Renal cortical epithelial cell (primary cell): ENCODE measurements at regions not wholly inside any gene's neighbourhood (a gene's known extent, or its start where the extent isn't known, plus 50 kb on each side); places are given as distances from the start of the nearest gene placed in this dataset.

Experiments
- DNase-seq: peaks from one replicate; pipeline ENCODE4 v3.0.0-alpha.2; 2011; ENCODE audit warnings: low read depth

DNA sequence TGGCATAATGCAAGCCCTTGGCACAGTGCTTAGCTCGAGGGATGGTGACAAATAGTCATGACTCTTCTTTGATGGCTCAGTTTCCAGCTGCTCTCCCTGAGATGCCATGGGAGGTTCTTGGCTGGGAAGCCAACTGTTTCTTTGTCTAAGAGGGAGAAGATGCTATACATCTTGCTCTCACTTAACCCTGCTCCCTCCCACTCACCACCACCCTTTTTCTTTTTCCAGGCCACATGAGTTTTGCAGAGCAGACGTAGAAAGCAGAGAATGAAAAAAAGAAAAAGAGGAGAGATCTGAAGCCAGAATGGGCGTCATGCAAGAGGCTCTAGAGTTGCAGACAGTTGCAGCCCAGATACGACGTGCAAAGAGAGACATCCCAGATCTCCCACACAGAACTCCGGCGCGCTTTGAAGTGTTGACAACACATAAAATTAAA lies 160.5 kb downstream of the FGF18 start:
- DNase-seq: no peak

DNA sequence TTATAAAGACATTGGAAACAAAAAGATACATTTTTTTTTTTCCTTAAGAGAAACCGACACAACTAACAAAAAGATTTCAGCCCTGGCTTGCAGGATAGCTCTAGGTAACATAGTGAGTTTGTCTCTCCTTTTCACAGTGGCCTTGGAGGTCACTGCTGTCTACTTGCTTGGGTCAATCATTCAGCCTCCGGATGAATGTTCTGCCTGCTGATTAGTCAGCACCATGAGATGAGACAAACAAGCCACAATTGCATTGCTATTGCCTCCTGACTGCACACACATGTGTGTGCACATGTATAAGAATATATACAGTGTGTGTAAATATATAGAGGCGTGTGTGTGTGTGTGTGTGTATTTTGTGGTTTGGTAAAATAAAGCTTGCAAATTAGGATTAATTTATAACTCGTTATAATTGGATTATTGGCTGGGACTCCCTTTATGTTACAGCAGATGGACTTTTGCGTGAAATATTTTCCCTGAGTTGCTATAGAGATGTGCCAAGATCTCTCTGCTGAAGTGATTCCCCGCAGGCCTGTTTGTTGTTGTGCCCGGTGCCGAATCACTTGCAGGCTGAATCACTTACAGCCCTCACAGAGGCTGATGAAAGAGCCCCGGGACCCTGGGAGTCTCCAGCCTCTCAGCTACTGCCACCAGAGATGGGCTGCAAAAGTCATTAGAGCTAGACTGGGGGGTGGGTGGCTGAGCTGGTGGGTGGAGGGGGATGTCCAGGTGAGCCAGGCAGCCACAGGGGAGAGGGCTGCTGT lies 161.2 kb downstream of the FGF18 start:
- peak; percentile 51 for DNase-seq

DNA sequence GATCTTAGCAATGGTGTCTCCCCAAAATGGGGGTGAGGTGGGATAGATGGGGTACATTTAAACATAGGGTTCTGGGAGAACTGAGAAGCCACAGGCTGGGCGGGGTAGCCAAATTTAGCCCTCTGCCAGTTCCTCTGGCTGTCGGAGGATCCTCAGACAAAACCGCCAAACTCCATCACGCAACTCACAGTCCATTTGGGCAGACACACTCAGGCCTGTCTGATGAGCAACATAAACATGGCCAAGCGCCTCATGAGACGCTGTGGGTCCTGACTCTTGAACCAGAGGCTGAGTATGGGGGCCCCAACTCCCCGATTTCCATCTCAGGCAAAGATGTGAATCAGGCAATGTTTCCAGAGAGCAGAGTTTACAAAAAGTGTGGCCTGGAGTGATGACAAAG lies 162.3 kb downstream of the FGF18 start:
- DNase-seq: no peak

DNA sequence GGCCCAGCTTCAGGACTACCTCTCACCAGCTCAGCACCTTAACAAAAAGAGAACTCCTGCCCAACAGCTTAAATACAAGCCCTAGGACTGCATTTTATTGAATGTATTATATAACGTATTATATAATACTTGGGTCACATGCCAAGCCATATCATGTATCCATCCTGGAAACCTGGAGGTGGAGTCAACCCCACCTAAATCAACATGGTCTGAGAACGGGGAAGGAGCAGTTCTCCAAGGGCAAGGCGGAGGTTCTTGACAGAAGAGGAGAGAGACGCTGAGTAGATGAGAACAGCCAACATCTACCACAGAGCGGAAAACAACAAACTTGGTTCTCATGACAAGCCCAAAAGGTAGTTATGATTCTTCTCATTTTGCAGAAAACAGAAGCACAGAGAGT lies 163.4 kb downstream of the FGF18 start:
- DNase-seq: no peak

DNA sequence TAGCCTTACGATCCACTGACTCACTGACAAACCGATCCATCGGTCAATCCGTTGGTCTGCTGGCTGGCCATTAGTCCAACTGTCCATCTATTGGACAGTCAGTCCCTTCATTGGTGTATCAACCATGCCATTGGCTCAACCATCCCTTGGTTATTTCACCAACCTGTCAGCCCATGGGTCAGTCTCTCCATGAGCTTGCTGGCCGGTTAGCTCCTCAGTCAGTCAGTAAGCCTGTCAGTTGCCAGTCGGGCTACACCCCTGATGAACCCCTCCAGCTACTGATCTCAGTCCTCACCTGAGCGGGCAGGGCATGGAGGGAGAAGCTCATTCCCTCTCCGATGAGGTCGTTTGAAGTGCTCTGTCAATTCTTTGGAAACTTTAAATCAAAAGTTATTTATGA lies 166.5 kb downstream of the FGF18 start:
- no peak for DNase-seq

DNA sequence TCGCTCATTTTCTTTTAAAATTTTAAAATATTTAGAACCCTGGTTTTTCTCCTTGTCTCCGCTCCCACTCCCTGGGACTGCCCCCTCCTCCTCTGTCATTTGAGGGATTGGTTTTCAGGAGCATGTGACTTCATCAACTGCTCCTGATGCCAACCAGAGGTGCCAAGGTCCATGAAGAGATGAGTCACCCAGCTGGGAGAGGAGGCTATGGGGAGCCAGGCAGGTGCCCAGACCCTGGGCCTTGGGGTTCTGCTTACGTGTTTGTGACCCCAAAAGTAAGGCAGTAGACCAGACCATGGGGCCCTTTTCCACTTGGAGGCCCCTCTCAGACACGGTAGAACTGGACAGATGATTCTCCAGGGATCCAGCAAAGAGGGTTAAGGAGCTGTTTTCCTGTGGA lies 167.0 kb downstream of the FGF18 start:
- DNase-seq: no peak

DNA sequence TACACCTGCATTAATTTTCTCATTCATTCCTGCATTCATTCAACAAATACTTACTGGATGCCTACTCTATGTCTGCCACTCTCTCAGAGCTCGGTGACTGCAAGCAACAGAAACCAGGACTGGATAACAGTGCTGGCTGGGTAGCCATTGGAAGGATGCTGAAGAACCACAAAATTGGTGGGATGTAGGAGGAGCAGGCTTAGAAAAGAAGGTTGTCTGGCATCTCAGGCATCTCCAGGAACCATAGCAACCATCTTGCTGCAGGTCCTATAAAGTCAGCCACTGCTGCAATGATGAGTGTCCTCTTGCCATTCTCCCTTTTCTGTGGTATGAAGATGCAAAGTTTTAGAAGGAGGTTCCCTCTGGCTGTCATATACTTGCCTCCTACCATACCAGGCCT lies 168.6 kb downstream of the FGF18 start:
- DNase-seq: no peak

DNA sequence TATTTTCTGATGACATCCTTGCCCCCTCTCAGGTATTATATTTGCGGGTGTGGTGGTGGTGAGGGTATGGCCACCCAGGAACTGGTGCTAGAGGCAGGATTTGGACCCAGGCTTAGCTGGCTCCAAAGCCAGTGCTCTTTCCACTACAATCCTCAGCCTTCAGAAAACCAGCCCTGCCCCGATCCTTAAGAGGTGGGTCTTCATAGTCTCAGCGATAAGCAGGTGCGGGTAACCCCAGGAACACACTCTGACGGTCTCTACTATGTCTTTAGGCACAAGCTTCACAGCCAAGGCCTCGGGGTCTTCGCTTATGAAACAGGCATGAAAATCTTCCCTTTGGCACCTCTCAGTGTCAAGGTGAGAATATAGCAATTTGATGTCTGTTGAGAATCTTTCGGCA lies 169.3 kb downstream of the FGF18 start:
- DNase-seq: no peak

DNA sequence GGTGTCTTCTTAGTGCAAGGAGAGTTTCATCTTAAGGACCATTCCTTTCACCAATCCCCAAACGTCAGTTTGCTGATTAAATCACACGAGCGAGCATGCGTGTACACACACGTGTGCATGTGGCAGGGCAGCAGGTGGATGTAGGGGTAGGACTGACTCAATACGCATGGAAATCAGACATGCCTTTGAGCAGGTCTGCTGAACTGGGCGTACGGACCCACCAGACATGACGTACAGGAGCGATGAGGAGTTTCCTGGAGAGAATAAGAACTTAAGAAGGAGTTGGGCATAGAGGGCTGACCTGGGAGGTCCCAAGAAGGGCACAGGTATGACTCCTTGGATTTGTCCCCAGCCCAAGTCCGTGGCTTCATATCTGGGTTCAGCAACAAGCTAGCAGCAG lies 170.0 kb downstream of the FGF18 start:
- no peak for DNase-seq

DNA sequence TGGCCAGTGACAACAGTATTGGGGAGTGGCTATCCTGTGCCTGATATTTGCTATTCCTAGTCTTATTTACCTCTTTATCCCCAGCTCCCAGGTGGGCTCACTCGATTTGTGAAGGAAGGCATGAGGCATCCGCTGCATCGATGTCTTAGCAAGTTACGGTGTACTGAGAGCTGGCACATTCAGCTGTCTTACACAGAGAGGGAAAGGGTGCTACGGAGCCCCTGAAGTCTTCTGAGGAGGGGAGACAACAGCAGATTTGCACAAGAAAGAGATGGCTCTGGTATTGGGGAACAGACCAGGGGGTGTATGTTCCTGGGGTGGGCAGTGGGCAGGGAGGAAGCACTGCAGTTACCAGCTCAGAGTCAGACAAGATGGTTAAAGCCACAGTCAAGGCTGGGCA lies 172.6 kb downstream of the FGF18 start:
- DNase-seq: no peak

DNA sequence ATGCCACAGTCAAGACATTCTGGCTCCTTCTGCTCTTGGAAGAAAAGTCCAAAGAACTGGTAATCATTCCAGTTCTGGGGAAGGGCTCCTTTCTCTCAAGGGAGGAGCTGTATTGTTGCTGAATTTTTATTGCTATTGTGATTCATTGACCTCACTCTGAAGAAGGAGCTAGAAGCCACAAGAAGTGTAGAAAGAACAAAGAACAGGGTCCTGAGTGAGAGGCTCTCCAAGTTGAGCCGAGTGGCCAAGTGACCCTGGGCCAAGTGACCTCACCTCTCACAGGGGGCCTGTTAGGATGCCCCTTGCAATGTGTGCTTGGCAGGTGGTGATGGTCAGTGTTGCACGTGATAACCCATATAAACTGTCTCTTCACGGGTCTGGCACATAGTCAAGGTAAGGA lies 173.3 kb downstream of the FGF18 start:
- DNase-seq: no peak

DNA sequence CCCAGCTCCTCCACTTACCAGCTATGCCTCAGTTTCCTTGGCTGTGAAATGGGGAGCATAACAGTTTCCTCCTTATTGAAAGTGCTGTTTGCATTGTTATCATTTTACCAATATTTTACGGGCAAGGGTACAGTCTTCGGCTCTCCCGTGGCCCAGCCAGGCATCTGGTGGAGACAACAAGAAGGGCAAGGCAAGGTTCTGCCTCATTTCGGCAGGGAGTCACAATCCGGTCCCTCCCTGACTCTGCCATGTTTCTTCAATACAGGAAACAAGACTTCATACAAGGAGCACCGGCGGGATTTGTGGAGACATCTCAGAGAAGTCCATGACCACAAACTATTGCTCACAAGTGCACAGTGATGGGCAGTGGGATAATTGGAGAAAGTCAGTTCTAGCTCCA lies 174.0 kb downstream of the FGF18 start:
- no peak for DNase-seq

DNA sequence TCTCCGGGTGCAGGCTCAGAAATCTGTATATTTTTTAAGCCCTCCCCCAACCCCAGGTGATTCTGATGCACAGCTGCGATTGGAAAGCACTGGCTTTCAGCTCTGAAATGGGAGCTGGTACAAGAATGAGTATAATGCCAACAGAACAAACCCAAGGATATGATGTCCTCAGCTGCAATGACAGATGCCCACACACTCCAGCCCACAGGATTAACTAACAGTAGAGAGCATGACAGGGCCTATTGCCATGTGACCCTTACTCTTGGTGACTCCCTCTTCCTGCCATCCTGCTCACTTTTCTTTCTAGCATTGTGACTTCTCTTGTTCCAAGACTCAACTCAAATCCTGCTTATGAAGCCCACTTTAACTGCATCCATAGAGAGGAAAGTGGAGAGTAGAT lies 174.5 kb downstream of the FGF18 start:
- DNase-seq: no peak

DNA sequence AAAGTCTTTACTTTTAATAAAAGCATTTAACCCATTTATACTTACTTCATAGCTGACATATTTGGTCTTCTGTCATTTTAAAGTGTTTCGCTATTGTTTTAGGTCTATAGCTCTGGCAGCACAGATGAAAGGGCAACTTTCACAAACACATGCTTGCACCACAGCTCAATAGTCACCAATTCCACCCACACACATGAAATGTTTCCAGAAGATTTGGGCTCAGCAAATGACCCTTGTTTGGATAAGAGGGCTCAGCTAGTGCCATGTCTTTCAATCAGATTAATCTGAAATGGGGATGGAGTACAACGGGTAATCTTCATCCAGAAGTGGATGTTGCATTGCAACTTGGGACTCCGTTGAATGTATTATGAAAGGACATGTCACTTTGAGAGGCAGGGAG lies 176.0 kb downstream of the FGF18 start:
- no peak for DNase-seq

DNA sequence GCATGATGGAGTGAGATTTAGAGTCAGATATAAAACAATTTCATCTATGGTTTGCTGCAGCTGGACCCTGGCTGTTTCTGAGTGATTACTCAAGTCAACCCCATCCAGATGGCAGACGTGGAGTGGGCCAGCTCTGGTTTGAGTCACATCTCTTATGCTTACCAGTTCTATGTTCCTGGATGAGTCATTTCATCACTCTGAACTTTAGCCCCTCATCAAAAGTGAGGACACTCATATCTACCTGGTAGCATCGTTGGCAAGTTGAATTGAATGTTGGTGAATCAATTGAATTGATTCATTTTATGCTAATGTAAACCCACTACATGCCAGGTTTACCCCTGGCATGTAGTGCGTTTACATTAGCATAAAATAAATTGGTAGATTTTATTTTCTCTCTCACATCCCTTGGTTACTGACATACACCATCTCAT lies 176.4 kb downstream of the FGF18 start:
- DNase-seq: peak; percentile 12

DNA sequence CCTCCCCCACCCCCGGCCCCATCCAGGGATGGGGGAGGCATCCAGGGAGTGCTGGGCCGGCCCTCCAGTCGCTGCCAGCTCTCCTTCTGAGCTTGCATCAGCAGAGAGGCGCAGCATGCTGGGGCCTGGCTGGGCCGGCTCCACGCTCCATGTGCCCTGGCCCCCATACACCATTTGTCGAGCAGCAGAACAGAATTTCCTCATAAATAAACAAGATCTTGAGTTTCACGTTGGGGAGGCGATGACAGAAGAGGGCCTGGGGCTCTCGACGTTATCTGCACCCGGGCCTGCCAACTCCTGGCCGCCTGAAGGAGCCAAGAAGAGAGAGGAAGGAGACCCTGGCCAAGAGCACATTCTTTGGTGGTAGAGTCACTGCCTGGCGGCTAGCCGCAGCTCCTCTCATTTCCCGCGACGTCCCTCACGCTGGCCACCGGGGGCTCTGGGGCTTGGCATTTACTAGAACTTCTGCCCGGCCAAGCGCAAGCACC lies 177.0 kb downstream of the FGF18 start:
- DNase-seq: no peak

DNA sequence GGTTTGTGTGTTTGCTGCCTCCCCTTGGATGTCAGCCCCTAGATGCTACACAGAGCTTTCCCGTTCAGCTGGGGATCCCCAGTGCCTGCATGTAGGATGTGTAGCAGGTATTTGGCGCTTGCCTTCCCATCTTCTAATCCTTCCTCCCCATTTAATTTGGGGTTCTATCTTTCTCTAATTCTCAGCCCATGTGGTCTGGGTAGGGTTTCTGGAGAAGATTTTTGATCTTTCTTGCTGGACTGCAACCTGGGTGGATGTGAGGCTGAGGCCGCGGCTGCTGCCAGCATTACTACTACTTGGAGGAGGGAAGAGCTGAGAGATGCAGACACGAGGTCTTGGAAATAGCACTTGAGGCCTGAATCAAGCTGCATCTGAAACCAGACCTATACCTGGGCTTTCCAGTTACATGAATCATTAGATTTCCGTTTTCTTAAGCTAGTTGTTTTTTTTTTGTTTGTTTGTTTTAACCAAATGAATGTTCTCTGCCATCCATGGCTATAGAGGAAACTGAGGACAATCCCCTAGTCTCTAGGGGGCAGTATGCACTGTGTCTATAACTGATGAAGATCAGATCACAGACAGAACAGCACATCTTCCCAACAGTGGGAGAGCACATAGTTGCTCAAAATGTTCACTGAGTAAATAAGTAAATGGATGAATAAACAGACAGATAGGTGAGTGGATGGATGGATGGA lies 178.6 kb downstream of the FGF18 start:
- no peak for DNase-seq

DNA sequence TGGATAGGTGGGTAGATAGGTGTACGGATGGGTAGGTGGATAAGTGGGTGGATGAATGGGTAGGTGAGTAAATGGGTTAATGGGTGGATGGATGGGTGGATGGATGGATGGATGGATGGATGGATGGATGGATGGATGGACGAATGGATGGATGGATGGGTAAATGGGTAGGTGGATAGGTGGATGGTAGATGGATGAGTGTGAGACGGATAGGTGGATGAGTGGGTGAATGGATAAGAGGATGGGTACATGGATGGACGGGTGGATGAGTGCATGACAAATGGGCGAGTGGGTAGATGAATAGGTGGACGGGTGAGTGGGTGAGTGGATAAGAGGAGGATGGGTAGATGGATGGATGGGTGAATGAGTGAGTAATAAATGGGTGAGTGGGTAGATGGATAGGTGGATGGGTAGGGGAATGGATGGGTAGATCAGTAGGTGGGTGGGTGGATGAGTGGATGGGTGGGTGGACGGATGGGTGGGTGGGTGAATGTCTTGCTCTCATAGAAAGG lies 179.2 kb downstream of the FGF18 start:
- no peak for DNase-seq

DNA sequence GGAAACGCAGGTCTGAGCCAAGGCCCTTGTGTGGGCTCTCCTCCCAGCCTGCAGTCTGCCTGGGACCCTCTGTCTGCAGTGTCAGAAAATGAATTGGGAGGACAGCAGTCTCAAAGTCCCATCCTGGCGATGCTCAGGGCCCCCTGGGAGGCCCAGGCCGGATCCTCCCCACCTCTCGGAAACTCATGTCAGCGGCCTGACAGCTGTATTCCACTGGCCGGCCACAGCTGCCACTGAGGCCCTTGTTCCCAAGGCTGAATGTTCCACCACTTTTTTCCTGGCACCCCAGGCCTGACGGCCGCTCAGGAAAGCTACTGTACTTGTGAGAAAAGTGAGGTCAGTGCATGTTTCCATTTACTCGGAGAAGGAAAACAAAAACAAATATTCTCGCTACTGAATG lies 180.0 kb downstream of the FGF18 start:
- no peak for DNase-seq

DNA sequence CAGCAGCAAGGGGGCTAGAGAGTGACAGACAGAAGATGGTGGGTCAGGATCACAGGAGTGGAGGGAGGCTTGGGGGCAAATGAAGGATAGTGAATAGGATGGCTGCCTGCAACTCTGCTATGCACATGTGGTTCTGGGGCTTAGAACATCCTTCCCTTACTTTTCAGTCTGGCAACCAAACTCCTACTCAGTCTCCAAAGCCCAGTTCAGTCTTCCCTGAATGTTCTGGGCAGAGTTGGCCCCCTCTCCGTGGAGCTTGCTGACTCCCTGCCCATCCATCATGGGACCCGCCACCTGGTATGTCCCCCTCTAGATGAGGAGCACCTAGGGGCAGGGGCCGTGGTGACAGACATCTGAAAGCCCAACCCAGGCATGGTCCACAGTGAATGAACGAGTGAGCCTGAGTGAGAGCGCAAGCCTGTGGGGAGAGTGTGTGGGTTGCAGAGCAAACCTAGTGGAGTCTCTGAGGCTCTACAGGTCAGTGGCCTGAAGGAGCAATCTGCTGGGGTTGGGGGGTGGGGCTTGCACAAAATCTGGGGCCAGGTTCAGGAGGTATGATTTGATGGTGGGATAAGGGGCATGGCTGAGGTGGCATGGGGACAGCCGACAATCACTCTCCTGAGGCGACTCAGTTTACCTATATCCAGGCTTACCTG lies 180.6 kb downstream of the FGF18 start:
- DNase-seq: no peak

DNA sequence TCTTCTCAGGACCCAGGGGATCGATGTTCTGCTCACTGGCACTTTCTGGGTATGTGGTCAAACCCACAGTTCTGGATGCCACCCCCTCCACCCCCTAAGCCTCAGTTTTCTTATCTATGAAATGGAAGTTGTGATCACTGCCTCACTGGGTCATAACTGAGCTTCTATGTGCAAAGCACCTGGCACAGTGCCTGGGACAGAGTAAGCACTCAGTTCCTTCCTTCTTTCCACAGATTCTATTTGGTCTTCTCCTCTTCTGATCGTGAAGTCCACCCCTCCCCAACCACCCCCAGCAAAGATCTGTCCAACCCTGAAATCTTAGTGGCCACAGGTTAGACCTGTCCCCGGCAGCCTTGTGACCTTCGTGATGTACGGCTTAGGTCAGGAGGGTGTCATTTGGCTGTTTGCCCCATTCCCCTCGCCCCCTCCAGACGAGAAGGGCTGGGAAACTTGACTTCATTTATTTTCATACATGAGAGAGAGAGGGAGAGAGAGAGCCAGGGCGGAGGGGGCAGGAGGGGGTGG lies 181.4 kb downstream of the FGF18 start:
- no peak for DNase-seq

DNA sequence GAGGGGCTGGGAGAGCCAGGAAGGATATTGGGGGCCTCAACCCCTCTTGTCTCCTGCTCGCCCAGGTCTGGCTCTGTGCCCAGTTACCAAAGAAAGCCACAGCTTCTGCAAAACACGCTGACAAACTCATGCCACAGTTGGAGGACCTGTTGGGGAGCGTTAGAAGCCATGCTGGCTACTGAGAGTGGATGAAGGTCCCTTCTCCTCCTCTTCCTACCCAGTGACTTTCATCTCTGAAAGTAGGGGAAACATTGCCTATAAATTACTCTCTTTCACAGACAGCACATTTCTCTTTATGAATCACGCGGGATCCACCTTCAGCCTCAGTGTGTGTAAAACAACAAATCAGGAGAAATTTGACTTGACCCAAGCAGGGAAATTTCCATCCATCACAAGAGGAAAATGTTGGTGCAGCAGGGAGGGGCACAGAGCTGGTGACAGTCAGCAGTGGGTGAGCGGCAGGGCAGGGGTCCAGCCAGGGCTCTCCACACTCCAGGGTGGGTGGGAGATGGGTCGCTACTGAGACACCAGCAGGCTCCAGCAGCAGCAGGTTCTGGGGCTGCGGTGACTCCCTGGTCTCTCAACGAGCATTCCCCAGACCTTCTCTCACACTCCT lies 181.9 kb downstream of the FGF18 start:
- no peak for DNase-seq
